AG08396 (cell line): ENCODE measurements at regions not wholly inside any gene's neighbourhood (a gene's known extent, or its start where the extent isn't known, plus 50 kb on each side); places are given as distances from the start of the nearest gene placed in this dataset.
A peak's percentile ranks its signal among the peaks of the same experiment; 100 is the strongest.
"Not testable (repeated sequence)": the region's sequence is repeated elsewhere in the genome, so short reads cannot be mapped to it uniquely, and the experiment has no call there.

Experiments
- DNase-seq: peaks from one replicate; pipeline ENCODE4 v3.0.0; 2012; ENCODE audit warnings: low spot score, mixed read lengths

- no peak for DNase-seq
Measured at GRCh38 chr7:156590212-156590611, 50.4 kb upstream of the RNF32 start.

DNA sequence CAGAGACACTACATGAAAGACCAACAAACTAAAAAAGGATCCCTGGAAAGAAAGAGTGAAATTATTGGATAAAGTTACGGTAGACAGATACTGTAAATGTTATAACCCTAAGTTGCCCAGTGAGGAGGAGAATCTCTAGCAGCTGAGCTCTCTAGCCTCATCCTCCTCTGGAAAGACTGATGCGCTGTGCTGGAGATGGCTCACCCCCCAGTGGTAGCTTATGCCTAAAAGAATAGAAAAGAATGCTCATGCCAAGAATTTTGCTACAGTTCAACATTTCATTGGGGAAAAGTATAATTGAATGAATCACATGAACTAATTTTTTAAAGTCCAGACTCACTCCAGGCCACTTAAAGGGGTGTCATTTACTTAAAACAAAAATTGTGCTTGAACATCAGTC, 50.8 kb upstream of the RNF32 start:
- DNase-seq = no peak

- no peak for DNase-seq
Measured at GRCh38 chr7:156585926-156586325, 54.6 kb upstream of the RNF32 start.

GRCh38 chr7:156585025-156585648, 55.4 kb upstream of the RNF32 start:
- no peak for DNase-seq

DNA sequence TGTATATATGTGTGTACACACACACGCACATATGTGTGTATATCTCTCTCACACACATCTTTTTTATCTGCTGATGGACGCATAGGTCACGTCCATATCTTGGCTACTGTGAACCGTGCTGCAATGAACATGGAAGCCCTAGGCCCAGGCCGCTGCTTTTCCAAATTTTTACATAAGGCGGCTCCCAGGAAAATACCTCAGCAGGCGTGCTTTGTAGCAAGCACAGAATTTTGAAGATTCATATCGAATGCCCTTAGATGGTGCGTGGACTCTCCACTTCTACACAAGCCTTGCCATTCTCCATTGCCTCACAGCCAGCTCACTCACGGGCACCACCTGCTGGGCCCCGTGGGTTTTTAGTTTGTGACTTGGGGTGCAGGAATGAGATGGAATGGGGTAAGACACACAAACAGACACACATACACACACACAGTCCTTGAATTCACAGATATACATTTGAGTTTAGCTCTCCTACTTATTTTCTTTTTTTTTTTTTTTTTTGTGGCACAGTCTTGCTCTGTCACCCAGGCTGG, 57.9 kb upstream of the RNF32 start:
- no peak for DNase-seq

DNA sequence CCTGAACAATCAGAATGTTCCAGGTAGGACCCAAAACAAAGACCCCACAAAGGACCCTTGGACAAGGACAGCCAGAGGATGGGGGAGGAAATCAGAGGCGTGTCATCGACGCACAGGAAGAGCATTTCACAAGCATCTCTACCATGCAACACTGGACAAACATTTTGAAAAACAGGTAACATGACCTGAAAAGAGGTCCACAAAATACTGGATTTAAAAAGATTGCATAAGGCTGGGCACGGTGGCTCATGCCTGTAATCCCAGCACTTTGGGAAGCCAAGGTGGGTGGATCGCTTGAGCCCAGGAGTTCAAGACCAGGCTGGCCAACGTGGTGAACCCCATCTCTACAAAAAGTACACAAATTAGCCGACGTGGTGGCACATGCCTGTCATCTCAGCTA, 60.5 kb upstream of the RNF32 start:
- DNase-seq = no peak

DNA sequence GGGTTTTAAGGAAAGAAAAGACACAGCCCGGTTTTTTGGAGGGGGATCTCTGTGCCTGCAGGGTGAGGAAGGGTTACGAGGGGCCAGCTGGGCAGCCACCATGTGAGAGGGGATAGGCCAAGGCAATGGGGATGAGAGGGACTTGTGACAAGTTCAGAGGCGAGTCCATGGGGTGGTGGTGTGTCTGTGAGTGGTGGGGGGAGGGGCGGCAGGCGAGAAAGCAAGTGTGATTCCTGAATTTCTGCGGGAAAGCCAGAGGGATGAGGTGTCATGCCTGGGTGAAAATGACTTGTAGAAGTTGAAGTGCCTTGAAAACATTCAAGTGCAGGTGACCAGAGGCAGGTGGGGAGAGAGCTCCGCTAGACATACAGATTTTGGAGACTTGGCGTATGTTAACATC, 61.0 kb upstream of the RNF32 start:
- no peak for DNase-seq

DNA sequence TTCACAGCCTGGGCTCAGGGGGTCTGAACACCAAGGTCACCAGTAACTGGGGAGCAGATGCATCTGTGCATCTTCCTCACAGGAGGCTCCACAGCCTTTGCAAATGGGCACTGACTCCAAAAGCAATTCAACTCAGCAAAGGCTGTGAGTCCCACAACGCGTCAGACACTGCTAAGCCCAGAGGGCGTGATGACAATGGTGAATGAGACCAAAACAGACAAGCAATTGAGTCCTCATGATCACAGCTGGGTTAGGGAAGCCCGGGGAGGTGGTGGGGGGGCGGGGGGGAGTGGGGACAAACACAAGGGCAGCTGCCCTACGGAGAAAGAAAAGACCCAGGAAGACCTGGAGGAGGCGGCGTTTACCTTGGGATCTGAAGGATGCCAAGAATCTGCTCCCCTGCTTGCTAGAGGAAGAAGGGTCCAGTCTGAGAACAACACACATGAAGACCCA, 61.6 kb upstream of the RNF32 start:
- no peak for DNase-seq

- no peak for DNase-seq
Measured at GRCh38 chr7:156578578-156578940, 62.0 kb upstream of the RNF32 start.

- no peak for DNase-seq
Measured at GRCh38 chr7:156577645-156578577, 62.7 kb upstream of the RNF32 start.

GRCh38 chr7:156576216-156577058, 64.1 kb upstream of the RNF32 start:
- no peak for DNase-seq

GRCh38 chr7:156568258-156568657, 72.3 kb upstream of the RNF32 start:
- DNase-seq = no peak

DNA sequence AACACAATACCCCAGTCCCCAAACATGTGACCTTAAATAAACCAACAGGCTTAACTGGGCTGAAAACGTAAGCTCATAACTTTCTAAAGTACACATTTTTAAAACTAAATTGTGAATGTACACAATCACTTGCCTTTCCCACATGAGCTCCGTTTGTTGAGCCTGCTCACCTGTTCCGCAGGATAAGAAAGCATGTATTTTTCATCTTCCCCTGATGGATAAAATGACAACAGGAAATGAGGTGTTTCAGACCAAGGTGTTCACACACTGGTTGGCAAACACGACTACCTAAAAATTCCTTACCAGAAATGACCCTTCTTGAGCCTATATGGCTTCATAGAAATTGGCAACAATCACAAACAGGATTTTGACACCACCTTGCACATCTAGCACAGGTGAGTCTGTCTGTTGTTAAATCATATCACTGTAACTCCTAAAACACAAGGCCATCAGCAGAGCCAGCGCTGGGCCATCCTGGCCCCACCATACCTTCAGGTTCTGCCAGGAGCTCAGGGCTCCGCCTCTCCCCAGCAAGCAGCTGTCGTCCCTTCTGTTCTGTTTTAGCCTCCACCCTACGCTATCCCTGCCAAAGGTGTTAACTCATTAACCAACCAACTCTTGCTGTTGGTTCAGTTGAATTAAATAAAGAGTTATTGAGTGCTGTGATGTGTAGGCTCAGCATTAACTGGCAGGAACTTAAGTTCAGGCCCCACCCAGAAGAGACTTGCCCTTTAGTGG, 73.6 kb upstream of the RNF32 start:
- DNase-seq = no peak

DNA sequence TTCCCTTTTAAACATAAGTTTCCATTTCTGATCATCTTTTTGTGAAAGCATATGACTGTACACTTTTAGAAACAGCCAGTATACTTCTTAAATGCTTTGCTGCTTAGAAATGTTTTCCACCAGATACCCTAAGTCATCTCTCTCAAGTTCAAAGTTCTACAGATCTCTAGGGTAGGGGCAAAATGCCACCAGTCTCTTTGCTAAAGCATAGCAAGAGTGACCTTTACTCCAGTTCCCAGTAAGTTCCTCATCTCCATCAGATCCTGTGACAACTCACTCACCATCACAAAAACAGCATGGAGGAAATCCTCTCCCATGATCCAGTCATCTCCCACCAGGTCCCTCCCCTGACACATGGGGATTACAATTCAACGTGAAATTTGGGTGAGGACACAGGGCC, 75.6 kb upstream of the RNF32 start:
- DNase-seq = not testable (repeated sequence)

DNA sequence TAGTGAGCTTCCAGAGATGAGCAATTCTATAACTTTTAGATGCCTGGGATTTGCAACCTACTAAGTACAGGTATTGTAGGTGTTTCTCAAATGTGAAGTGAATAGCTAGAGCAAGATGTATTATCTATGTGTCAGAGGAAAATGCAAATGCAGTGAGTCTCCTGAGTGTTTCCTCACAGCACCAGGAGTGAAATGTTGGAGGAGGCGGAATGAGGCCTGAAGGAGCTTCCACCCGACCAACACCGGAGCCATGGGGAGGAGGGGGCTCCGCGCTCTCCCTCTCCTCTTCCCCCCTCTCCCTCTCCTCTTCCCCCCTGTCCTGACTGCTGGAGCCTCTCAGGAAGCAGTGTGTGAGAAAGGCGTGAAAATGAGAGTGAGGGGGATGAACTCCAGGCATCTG, 79.9 kb upstream of the RNF32 start:
- no peak for DNase-seq

- DNase-seq = no peak
Measured at GRCh38 chr7:156560075-156560474, 80.5 kb upstream of the RNF32 start.

GRCh38 chr7:156559001-156559400, 81.6 kb upstream of the RNF32 start:
- no peak for DNase-seq

- peak; percentile 43 for DNase-seq
Measured at GRCh38 chr7:156558198-156558597, 82.4 kb upstream of the RNF32 start.

- no peak for DNase-seq
Measured at GRCh38 chr7:156556083-156556482, 84.5 kb upstream of the RNF32 start.

DNA sequence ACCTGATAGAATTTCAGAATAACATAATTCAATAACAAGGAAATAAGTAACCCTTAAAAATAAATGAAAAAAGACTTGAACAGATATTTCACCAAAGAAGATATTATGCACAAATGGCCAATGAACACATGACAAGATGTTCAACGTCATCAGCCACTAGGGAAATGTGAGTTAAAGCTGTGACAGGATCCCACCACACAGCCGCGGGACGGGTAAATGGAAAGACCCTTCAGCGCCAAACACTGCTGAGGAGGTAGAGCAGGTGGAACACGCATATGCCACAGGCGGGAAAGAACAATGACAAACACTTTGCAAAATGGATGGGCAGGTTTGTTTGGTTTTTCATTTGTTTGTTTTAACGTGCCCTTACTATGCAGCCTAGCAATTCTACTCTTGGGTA, 86.1 kb upstream of the RNF32 start:
- no peak for DNase-seq

GRCh38 chr7:156549636-156550035, 90.9 kb upstream of the RNF32 start:
- DNase-seq = no peak
